B cell (primary cell): ENCODE measurements at regions not wholly inside any gene's neighbourhood (a gene's known extent, or its start where the extent isn't known, plus 50 kb on each side); places are given as distances from the start of the nearest gene placed in this dataset.
"Not testable (repeated sequence)": the region's sequence is repeated elsewhere in the genome, so short reads cannot be mapped to it uniquely, and the experiment has no call there.

Experiments
- ATAC-seq: fragments of 200-7000 bp; cut with Tn5 transposase; one replicate; pipeline ENCODE4 v1.10.0; 2021; ENCODE audit warnings: low read depth, mild to moderate bottlenecking, moderate number of reproducible peaks, moderate library complexity
- CTCF ChIA-PET: fragments of 350-600 bp; sonication (Branson Sonifier 250); formaldehyde crosslinking; loops from one replicate; lab custom pipeline; 2021; ENCODE audit warnings: antibody characterized with exemption, inconsistent platforms; lab: Charles Lee
- POLR2A ChIA-PET: fragments of 350-600 bp; sonication (Branson Sonifier 250); formaldehyde crosslinking; loops from one replicate; lab custom pipeline; 2021; ENCODE audit warnings: antibody characterized with exemption; lab: Charles Lee
- DNase-seq: peaks from one replicate; pipeline ENCODE4 v3.0.0; 2013
- H2AFZ ChIP-seq: 2 replicates; pipeline ENCODE4 v1.6.1; 2012; ENCODE audit warnings: mild to moderate bottlenecking, low read depth, low read length; ENCODE audit not compliant: insufficient read depth, poor library complexity, severe bottlenecking
- H3K27ac ChIP-seq, 2 donors: 1 replicate in 1 of 2; 2 replicates in 1 of 2; pipeline ENCODE4 v1.5.1; 2012 to 2013; ENCODE audit warnings: low read length in 2 of 2, mild to moderate bottlenecking in 2 of 2, moderate library complexity in 1 of 2
- H3K27me3 ChIP-seq, 4 experiments: fragments of 200-600 bp in 1 of 4; sonication (generic) in 1 of 4; replicated peaks in 1 of 4; 1 replicate in 2 of 4; 2 replicates in 2 of 4; pipeline versions ENCODE4 v1.6.1 to v1.7.0; 2013 to 2016; ENCODE audit warnings: low read length in 3 of 4, mild to moderate bottlenecking in 2 of 4, mixed read lengths in 1 of 4, moderate library complexity in 1 of 4; ENCODE audit not compliant: insufficient read depth in 4 of 4, control insufficient read depth in 3 of 4; ENCODE audit errors: control extremely low read depth in 1 of 4
- H3K36me3 ChIP-seq, 2 experiments: replicated peaks in 1 of 2; 1 replicate in 1 of 2; 2 replicates in 1 of 2; pipeline versions ENCODE4 v1.6.1 to v1.7.1; 2013; ENCODE audit warnings: low read length in 1 of 2; ENCODE audit not compliant: insufficient read depth in 2 of 2, control insufficient read depth in 1 of 2; ENCODE audit errors: control extremely low read depth in 1 of 2, extremely low read depth in 1 of 2
- H3K4me1 ChIP-seq, 2 donors: fragments of 200-600 bp in 1 of 2; sonication (generic) in 1 of 2; 1 replicate in 1 of 2; 2 replicates in 1 of 2; pipeline versions ENCODE4 v1.5.1 to v1.6.1; 2013 to 2017; ENCODE audit warnings: low read length in 2 of 2; ENCODE audit not compliant: control insufficient read depth in 2 of 2, insufficient read depth in 2 of 2
- H3K4me2 ChIP-seq: replicated peaks from 2 replicates; pipeline ENCODE3; 2012; ENCODE audit warnings: mild to moderate bottlenecking, low read depth, low read length; ENCODE audit not compliant: poor library complexity, severe bottlenecking
- H3K4me3 ChIP-seq, 5 experiments: fragments of 200-600 bp in 1 of 5; sonication (generic) in 1 of 5; 1 replicate in 3 of 5; 2 replicates in 2 of 5; pipeline versions ENCODE4 v1.5.1 to v1.7.0; 2011 to 2016; ENCODE audit warnings: low read length in 4 of 5, mild to moderate bottlenecking in 4 of 5, low read depth in 2 of 5, control low read depth in 1 of 5, moderate library complexity in 1 of 5; ENCODE audit not compliant: insufficient read depth in 1 of 5; ENCODE audit errors: control extremely low read depth in 1 of 5, extremely low read depth in 1 of 5
- H3K79me2 ChIP-seq: fragments of 200-600 bp; sonication (generic); one replicate; pipeline ENCODE4 v1.6.0; 2016; ENCODE audit warnings: low read length; ENCODE audit not compliant: control insufficient read depth, insufficient read depth
- H3K9ac ChIP-seq: fragments of 200-600 bp; sonication (generic); 2 replicates; pipeline ENCODE4 v1.6.1; 2017; ENCODE audit warnings: mild to moderate bottlenecking, low read length, moderate library complexity
- H3K9me3 ChIP-seq, 3 donors: one replicate each; pipeline versions ENCODE4 v1.6.1 to v1.7.1; 2013; ENCODE audit warnings: low read length in 2 of 3; ENCODE audit not compliant: control insufficient read depth in 2 of 3, insufficient read depth in 1 of 3; ENCODE audit errors: control extremely low read depth in 1 of 3
- H4K20me1 ChIP-seq: 2 replicates; pipeline ENCODE4 v1.6.0; 2012; ENCODE audit warnings: mild to moderate bottlenecking, low read length; ENCODE audit not compliant: insufficient read depth, control insufficient read depth, poor library complexity, severe bottlenecking
- H3K27ac Mint-ChIP-seq: one replicate; pipeline ENCODE4 v1.8.0; 2021; ENCODE audit warnings: mixed read lengths
- H3K27me3 Mint-ChIP-seq: one replicate; pipeline ENCODE4 v1.8.0; 2021; ENCODE audit warnings: mixed read lengths
- H3K4me1 Mint-ChIP-seq: one replicate; pipeline ENCODE4 v1.8.0; 2021; ENCODE audit warnings: mixed read lengths
- H3K4me3 Mint-ChIP-seq: one replicate; pipeline ENCODE4 v1.8.0; 2021; ENCODE audit warnings: mixed read lengths
- H3K9me3 Mint-ChIP-seq: one replicate; pipeline ENCODE4 v1.8.0; 2022; ENCODE audit warnings: mixed read lengths; ENCODE audit not compliant: insufficient read depth
- CTCF ChIP-seq: fragments of 200-600 bp; IDR thresholded peaks from one replicate; pipeline ENCODE4 v1.8.0; 2022; ENCODE audit warnings: antibody characterized with exemption, mild to moderate bottlenecking
- EZH2 ChIP-seq: IDR thresholded peaks from 2 replicates; pipeline ENCODE4 v1.6.1; 2012; ENCODE audit warnings: borderline replicate concordance, low read depth, mild to moderate bottlenecking, moderate library complexity, low read length; ENCODE audit not compliant: insufficient read depth, poor library complexity, severe bottlenecking
- WGBS: methylation state at CpG from one replicate; pipeline ENCODE4 v1.1.5; 2013; ENCODE audit warnings: missing lambda C conversion rate; ENCODE audit not compliant: insufficient coverage; 5-methylcytosine and 5-hydroxymethylcytosine counted together
- intact Hi-C: fragments of 100-400 bp; cut with micrococcal nuclease; formaldehyde crosslinking; loops from one replicate; pipeline ENCODE4 v1.10.0; 2022

DNA sequence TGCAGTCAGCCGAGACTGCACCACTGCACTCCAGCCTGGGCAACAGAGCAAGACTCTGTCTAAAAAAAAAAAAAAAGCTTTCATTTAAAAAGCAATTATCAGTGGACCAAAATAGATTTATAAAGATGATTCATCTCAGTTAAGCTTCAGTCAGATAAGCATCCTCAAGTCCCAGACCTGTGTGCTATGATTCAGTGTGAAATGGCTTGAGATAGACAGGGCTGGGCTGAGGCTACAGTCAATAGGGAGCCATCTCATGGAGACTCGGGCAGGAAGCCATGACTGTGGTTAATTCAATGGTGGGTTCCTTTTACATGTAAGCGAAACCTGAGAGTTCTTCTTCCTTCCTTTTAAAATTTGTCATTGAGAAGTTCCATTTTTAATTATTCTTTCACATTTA lies 276.0 kb downstream of the TFAP2A start:
- H3K9me3 Mint-ChIP-seq, result no peaks in the 10 kb centered on the region
- Histone ChIP-seq H3K4me2 (no peak overlapping the region), H3K4me1 (no peaks in the 10 kb centered on the region), H3K27ac (no peak overlapping the region), H3K27me3 (peaks cover 0 to 2% (median 0%) of the 10 kb centered on the region in 4 experiments), H3K9ac (no peak overlapping the region), H3K36me3 (no peaks in the 10 kb centered on the region), H4K20me1 (no peaks in the 10 kb centered on the region), H3K9me3 (peaks cover 0 to 3% (median 0%) of the 10 kb centered on the region in 3 donors), H3K4me3 (no peak overlapping the region), H3K79me2 (no peaks in the 10 kb centered on the region), H2AFZ (no peak overlapping the region)
- POLR2A ChIA-PET, result no interaction called here
- 67% methylated on average over 1 of the region's 3 CpGs for WGBS
- no peak overlapping the region for H3K27ac Mint-ChIP-seq
- no peak for DNase-seq
- H3K4me3 Mint-ChIP-seq, result no peak overlapping the region
- CTCF ChIA-PET, result no interaction called here
- no peaks in the 10 kb centered on the region for H3K4me1 Mint-ChIP-seq
- TF ChIP-seq EZH2 (no peak), CTCF (no peak)
- no peak for ATAC-seq
- H3K27me3 Mint-ChIP-seq, result no peaks in the 10 kb centered on the region
- intact Hi-C loops, result no loop called here

GRCh38 chr6:10136636-10137035 lies 278.2 kb downstream of the TFAP2A start:
- no peak overlapping the region for H2AFZ ChIP-seq
- ChIA-PET CTCF (no interaction called here), POLR2A (no interaction called here)
- H3K27ac ChIP-seq, result no peak overlapping the region
- DNase-seq (no peak), ATAC-seq (no peak)
- no peaks in the 10 kb centered on the region for H3K79me2 ChIP-seq
- Mint-ChIP-seq H3K4me3 (no peak overlapping the region), H3K9me3 (no peaks in the 10 kb centered on the region), H3K27me3 (no peaks in the 10 kb centered on the region), H3K4me1 (no peaks in the 10 kb centered on the region), H3K27ac (no peak overlapping the region)
- H3K9ac ChIP-seq, result no peak overlapping the region
- no peak overlapping the region for H3K4me2 ChIP-seq
- no peak overlapping the region for H3K4me3 ChIP-seq
- no peaks in the 10 kb centered on the region for H4K20me1 ChIP-seq
- 92% methylated on average over 3 of the region's 7 CpGs for WGBS
- intact Hi-C loops, result no loop called here
- TF ChIP-seq EZH2 (no peak), CTCF (no peak)
- no peaks in the 10 kb centered on the region for H3K27me3 ChIP-seq
- H3K4me1 ChIP-seq, result no peaks in the 10 kb centered on the region
- no peaks in the 10 kb centered on the region for H3K36me3 ChIP-seq
- peaks cover 0 to 3% (median 0%) of the 10 kb centered on the region in 3 donors for H3K9me3 ChIP-seq

- POLR2A ChIA-PET, ATAC-seq, H3K27me3 ChIP-seq, H3K27ac ChIP-seq, H2AFZ ChIP-seq, H3K4me2 ChIP-seq, H3K9ac ChIP-seq, H3K4me3 ChIP-seq, H3K4me1 Mint-ChIP-seq, H3K9me3 Mint-ChIP-seq, intact Hi-C loops, H3K36me3 ChIP-seq, H3K4me3 Mint-ChIP-seq, H3K27me3 Mint-ChIP-seq, H3K27ac Mint-ChIP-seq, H4K20me1 ChIP-seq, H3K79me2 ChIP-seq, H3K4me1 ChIP-seq, CTCF ChIA-PET, H3K9me3 ChIP-seq, DNase-seq: not testable (repeated sequence)
- WGBS, result 90% methylated on average over 9 of the region's 14 CpGs
These were observed 280.7 kb downstream of the TFAP2A start for GRCh38 chr6:10134185-10134584.
